NCI-H1930 (cell line): ENCODE measurements at regions not wholly inside any gene's neighbourhood (a gene's known extent, or its start where the extent isn't known, plus 50 kb on each side); places are given as distances from the start of the nearest gene placed in this dataset.
A peak's percentile ranks its signal among the peaks of the same experiment; 100 is the strongest.

Experiments
- DNase-seq, 2 experiments: peaks; one replicate each; lab custom pipeline; 2025; lab: John Stamatoyannopoulos, UW

DNA sequence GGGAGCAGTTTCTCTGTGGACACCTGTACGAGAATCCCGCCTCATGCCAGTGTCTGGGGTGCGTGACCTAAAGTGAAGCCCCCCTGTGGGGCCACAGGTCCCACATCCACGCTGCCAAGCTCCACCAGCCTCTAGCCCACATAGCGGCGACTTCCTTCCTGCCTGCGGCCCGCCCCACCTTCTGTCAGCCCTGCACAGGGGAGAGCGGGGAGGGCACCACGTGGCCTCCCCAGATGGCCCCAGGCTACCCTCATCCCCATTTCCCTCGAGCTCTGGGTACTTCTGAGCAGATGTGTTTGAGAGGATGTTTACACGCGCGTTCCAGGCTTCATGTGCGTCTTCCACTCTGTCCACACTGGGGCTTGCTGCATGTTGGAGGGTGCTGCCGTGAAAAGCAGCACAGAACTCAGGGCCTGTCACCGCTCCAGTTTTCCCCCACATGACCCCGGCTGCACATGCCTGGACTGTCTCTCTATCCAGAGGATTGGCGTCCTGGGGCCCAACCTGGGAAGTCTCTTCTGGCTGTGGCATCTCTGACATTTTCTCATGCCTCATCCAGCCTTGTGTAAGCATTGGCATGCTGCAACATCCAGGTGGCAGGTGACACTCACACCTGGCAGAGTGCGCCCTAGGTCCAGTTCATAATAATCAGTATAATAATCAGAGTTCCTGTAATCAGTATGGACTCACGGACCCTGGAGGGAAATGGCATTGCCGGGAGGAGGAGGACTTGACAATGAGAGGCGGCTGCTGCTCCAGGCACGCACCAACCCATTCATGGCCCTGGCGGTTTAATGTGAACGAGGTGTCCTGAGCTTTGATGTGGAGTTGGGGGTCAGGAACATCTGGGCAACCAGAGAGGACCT is 146.3 kb upstream of the TWIST2 start:
- no peak for DNase-seq

DNA sequence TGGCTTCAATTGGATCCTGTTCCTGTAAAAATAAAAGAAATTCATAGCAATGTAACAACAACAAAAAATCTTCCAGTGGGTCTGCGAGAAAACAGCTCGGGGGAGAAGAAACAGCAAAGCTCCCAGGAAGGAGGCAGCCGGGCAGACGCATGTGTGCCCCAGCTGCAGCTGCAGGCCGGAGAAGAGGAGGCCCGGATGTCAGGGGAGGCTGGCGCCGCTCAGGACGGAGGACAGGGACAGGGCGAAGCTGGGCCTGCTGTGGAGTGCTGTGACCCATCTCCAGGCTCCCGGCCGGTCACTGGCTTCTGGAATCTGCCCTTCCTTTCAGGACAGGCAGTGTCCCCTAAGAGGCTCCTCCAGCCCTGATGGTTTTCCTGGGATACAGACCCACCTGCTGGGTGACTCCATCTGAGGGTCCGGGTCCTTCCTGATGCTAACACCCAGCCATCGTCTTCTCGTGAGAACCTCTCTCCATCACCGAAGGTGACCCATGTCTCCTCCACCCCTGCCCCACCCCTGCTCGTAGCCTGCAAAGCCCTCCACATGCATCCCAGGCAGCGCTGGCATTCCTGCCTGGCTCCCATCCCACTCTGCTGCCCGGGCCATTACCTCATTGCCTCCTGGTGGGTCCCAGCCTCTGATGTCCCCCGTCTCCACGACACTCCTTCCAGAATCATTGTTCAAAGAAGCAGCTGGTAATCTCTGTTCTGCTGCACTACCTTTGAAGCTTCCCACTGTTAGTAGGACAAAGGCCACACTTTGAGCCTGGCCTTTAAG is 145.4 kb upstream of the TWIST2 start:
- no peak for DNase-seq

- no peak for DNase-seq
These were observed 144.9 kb upstream of the TWIST2 start for GRCh38 chr2:238703053-238703415.

DNA sequence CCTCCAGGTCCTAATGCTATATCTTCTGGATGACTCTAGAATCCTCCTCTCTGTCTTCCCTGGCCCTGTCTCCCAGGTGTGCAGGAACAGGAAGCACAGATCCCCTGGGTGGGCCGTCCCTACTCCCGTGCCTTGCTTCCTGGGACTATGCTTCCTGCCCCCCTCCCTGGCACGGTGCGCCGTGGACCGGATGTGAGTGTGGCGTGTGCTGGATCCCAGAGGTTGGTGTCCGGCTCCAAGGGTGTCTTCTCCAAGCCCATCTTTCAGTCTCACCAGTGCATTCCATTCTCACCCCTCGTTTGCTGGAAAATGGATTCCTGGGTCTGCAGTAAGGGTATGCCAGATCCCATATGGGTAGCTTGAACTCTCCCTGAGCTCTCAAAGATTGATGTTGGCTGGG is 144.4 kb upstream of the TWIST2 start:
- no peak for DNase-seq

GRCh38 chr2:238704471-238705225 is 143.2 kb upstream of the TWIST2 start:
- DNase-seq, result no peak

DNA sequence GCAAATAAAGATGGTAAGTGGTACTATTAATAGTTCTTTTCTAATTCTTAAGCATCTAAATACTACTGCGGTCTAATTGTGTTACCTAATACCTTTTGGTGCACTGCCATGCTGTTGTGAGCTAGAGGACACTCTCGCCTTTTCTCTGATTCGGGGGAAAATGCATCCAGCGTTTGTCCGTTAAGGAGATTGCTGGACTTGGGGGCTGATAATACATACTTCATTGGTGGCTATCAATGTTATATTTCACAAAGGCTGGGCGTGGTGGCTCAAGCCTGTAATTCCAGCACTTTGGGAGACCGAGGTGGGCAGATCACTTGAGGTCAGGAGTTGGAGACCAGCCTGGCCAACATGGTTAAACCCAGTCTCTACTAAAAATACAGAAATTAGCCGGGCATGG is 141.7 kb upstream of the TWIST2 start:
- DNase-seq, result no peak

DNA sequence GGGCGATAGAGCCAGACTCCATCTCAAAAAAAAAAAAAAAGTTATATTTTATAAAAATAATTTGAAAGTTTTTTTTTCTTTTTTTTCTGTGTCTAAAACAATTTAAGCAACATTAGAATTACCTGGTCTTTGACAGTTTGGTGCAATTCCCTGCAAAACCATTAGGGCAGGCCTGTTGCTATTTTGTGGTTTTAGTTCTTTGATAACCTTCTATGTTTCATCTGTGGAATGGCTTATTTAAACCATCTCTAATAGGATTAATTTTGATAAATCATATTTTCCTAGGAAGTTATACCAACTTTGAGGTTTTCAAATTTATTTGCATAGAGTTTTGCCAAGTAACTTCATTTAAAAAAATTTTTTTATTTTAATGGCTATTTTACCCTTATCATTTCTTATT is 141.2 kb upstream of the TWIST2 start:
- DNase-seq, result no peak

DNA sequence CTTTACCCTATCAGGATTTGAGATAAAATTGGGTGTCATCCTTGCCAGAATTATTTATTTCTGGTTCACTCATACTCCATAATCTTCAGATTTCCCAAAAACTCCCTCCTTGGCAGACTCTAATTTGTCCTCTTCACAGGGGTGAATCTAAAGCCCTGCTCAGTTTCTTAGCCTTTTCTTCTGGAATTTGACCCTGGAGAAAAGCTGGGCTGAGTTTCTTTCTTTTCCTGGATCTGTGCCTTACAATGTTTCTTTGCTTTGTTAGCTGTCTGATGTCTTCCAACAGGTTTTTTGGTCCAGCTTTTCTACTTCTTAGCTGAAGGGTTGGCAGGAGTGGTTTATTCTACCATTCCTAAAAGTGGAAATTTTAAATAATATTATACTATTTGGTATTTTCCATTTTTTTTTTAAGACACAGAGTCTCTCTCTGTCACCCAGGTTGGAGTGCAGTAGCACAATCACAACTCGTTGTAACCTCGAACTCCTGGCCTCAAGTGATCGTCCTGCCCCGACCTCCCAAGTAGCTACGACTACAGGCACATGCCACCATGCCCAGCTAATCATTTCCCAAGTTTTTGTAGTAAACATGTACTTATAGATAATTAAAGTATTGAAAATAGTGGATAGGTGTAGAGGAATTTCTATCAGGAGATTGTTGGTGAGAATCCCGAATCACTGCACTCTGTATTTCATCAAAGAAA is 138.4 kb upstream of the TWIST2 start:
- no peak for DNase-seq

- no peak for DNase-seq
These were observed 137.7 kb upstream of the TWIST2 start for GRCh38 chr2:238710032-238710735.

DNA sequence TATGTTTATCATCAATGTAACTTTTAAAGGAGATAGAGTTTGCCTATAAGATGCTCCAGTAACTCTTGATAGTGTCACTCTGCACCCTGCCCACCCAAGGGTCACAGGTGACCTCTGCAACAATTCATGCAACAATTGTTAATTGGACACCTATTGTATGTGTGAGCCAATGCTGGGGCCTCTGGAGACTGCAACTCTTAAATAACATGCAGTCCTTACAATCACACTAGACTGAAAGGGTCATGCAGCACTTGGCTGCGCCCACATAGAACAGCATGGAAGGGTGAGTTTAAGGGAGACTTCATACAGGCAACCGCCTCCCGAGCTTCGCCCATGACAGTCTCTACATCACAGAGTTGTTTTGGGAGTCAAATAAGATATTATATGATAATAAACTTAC is 137.1 kb upstream of the TWIST2 start:
- no peak for DNase-seq

- DNase-seq, result no peak
These were observed 136.5 kb upstream of the TWIST2 start for GRCh38 chr2:238711346-238711745.

DNA sequence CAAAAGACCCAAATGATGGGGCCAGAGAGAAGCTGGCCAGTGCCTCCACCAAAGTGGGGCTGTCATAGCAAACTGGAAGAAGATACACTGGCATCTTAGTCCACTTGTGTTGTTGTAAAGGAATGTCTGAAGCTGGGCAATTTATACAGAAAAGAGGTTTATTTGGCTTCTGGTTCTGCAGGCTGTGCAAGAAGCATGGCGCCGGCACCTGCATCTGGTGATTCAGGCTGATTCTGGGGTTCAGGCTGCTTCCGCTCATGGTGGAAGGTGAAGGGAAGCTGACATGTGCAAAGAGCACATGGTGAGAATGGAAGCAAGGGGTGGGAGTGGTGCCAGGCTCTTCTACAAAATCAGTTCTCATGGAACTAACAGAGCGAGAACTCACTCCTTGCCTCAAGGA is 135.9 kb upstream of the TWIST2 start:
- DNase-seq, result no peak

GRCh38 chr2:238713198-238713826 is 134.6 kb upstream of the TWIST2 start:
- DNase-seq, result no peak

DNA sequence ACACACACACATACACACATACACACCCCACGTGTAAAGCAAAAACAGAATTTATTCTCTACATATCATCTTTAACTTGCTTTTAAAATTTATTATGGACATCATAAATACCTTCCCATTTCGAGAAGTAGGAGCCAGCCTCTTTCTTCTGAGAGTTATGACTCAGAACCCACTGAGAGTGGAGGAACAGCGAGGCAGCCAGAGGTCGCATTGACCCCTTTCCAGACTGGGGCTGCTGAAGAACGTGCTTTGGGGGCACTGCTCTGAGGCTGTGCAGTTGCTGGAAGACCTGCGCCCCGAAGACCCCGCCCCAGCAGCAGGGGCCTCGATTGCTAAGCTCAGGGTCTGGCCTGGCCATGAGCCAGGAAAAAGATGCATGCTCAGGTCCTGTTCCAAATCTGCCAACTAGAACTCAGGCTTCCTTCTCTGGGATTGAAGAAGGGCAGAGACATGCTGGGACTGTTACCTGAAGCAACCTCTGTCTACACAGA is 133.8 kb upstream of the TWIST2 start:
- no peak for DNase-seq

GRCh38 chr2:238716171-238716570 is 131.7 kb upstream of the TWIST2 start:
- no peak for DNase-seq

DNA sequence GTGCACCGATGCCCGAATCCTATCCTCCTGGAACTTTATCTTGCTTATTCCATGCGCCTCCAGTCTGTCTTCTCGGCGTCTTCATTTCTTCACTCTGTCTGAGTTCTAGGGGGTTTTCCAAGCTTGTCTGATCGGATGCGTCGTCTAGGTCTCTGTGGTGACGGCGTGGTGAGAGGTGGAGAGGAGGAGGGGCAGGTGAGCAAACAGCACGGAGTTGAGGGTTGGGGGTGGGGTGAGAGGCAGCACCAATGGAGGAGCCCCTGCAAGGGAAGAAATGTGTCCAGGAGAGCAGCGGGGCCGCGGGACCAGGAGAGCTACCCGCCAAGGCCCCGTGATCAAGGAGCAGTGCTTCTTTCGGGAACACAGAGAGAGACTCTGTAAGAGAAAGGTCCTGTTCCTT is 131.3 kb upstream of the TWIST2 start:
- DNase-seq, result no peak

DNA sequence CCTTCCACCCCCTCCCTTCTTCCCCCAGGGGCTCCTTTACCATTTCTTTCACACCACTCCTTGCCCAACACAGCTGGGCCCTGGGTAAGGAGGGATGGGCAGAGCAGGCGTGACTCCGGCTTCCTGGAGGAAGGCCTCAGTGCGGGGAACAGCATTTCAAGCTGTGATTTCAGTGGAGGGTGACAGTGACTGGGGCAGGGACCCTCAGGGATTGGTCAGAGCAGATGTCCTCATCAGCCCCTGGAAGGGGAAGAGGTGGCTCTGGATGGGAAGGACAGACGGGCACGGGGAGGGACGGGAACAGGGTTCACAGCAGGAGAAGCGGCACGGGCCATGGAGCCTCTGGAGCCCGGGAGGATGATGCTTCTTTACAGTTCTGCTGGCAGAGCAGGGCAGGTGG is 130.8 kb upstream of the TWIST2 start:
- DNase-seq, result no peak

- no peak for DNase-seq
These were observed 128.2 kb upstream of the TWIST2 start for GRCh38 chr2:238719641-238720040.

DNA sequence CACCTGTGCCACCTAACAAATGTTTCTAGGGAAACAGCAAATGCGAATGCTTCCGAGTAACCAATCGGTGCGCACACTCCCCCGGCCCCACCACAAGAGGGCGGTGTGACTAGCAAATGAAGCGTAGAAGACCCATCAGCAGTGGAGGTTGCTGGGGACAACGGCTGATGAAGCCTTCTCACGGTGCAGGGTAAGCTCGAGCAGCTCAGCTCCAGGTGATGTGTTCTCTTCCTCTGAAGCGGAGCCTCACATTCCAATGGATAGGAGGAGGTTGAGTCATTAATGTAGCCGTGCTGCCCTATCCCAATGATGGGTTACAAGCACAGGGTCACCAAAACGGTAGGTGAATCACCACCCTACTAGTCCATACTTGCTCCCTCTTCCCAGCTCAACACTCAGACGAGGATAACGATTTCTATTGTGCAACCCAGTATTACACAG is 127.6 kb upstream of the TWIST2 start:
- peak; percentile 51 to 68 for DNase-seq

DNA sequence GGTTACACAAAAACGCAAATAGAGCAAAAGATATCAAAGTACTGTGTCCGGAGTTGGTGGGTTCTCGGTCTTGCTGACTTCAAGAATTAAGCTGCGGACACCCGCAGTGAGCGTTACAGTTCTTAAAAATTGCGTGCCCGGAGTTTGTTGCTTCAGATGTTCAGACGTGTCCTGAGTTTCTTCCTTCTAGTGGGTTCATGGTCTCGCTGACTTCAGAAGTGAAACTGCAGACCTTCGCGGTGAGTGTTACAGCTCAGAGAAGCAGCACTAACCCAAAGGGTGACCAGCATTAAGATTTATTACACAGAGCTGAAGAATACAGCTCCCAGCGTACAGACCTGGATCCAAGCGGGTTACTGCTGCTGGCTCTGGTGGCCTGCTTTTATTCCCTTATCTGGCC is 125.7 kb upstream of the TWIST2 start:
- no peak for DNase-seq

DNA sequence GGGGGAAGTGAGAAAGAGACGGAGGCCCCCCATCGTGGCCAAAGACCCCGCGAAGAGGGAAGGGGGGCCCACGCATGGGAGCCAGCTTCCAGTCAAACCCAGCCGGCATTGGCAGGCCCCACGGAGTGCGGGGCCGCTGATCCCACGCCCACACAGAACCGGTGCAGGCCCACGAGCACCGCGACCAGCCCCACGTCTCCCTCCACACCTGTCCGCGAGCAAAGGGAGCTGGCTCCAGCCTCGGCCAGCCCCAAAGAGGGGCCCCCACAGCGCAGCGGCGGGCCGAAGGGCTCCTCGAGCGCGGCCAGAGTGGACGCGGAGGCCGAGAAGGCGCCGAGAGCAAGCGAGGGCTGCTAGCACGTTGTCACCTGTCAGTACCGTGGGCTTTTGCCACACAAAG is 125.0 kb upstream of the TWIST2 start:
- DNase-seq, result no peak
